Right lung (tissue), 2 donors: ENCODE measurements at regions not wholly inside any gene's neighbourhood (a gene's known extent, or its start where the extent isn't known, plus 50 kb on each side); places are given as distances from the start of the nearest gene placed in this dataset.
A peak's percentile ranks its signal among the peaks of the same experiment; 100 is the strongest.

Source experiments
- DNase-seq, 2 donors: peaks; one replicate each; pipeline ENCODE4 v3.0.0-alpha.2; 2013

GRCh38 chr1:24987424-24987823 is 57.3 kb upstream of the RUNX3 start:
- no peak for DNase-seq

- DNase-seq: peak; percentile 34 to 41
Observed at GRCh38 chr1:24986372-24986965, 56.4 kb upstream of the RUNX3 start.

- DNase-seq: no peak
Observed at GRCh38 chr1:24985737-24986136, 55.7 kb upstream of the RUNX3 start.

- no peak for DNase-seq
Observed at GRCh38 chr1:24984800-24985522, 54.9 kb upstream of the RUNX3 start.

- DNase-seq: no peak
Observed at GRCh38 chr1:24984300-24984699, 54.2 kb upstream of the RUNX3 start.

GRCh38 chr1:24983006-24983680 is 53.1 kb upstream of the RUNX3 start:
- DNase-seq: no peak

GRCh38 chr1:24981631-24982005 is 51.5 kb upstream of the RUNX3 start:
- no peak for DNase-seq

GRCh38 chr1:24980836-24981630 is 51.0 kb upstream of the RUNX3 start:
- DNase-seq: no peak
